ENCODE measurements at regions not wholly inside any gene's neighbourhood (a gene's known extent, or its start where the extent isn't known, plus 50 kb on each side); places are given as distances from the start of the nearest gene placed in this dataset.
"Not testable (repeated sequence)": the region's sequence is repeated elsewhere in the genome, so short reads cannot be mapped to it uniquely, and the experiment has no call there.

- Histone ChIP-seq H3K27me3 (ENCODE audit: control insufficient read depth in 1 of 2, insufficient read depth in 2 of 2, low read length in 2 of 2) (no peaks in the 10 kb centered on the region), H3K4me3 (ENCODE audit: low read depth in 1 of 2, low read length in 2 of 2) (no peak overlapping the region), H3K27ac (ENCODE audit: low read depth, low read length) (no peak overlapping the region), H3K9ac (ENCODE audit: low read depth in 1 of 2, low read length in 2 of 2) (no peak overlapping the region), H3K9me3 (ENCODE audit: control insufficient read depth in 1 of 2, low read length in 2 of 2) (no peaks in the 10 kb centered on the region), H3K4me1 (ENCODE audit: control insufficient read depth in 1 of 2, insufficient read depth in 2 of 2, low read length in 2 of 2) (no peaks in the 10 kb centered on the region), H3K36me3 (ENCODE audit: control insufficient read depth in 1 of 2, insufficient read depth in 2 of 2, low read length in 2 of 2) (no peaks in the 10 kb centered on the region)
These were observed 276.8 kb downstream of the TSN start for GRCh38 chr2:122032264-122032645.

GRCh38 chr2:122033778-122034177 is 278.3 kb downstream of the TSN start:
- no peak overlapping the region for H3K27ac ChIP-seq (ENCODE audit: low read depth, low read length)
- no peaks in the 10 kb centered on the region for H3K9me3 ChIP-seq (ENCODE audit: control insufficient read depth in 1 of 2, low read length in 2 of 2)
- H3K36me3 ChIP-seq (ENCODE audit: control insufficient read depth in 1 of 2, insufficient read depth in 2 of 2, low read length in 2 of 2) = no peaks in the 10 kb centered on the region
- no peak overlapping the region for H3K4me3 ChIP-seq (ENCODE audit: low read depth in 1 of 2, low read length in 2 of 2)
- no peaks in the 10 kb centered on the region for H3K27me3 ChIP-seq (ENCODE audit: control insufficient read depth in 1 of 2, insufficient read depth in 2 of 2, low read length in 2 of 2)
- no peak overlapping the region for H3K9ac ChIP-seq (ENCODE audit: low read depth in 1 of 2, low read length in 2 of 2)
- no peaks in the 10 kb centered on the region for H3K4me1 ChIP-seq (ENCODE audit: control insufficient read depth in 1 of 2, insufficient read depth in 2 of 2, low read length in 2 of 2)

- no peak overlapping the region for H3K9ac ChIP-seq (ENCODE audit: low read depth in 1 of 2, low read length in 2 of 2)
- H3K27me3 ChIP-seq (ENCODE audit: control insufficient read depth in 1 of 2, insufficient read depth in 2 of 2, low read length in 2 of 2) = no peaks in the 10 kb centered on the region
- no peaks in the 10 kb centered on the region for H3K9me3 ChIP-seq (ENCODE audit: control insufficient read depth in 1 of 2, low read length in 2 of 2)
- no peak overlapping the region for H3K27ac ChIP-seq (ENCODE audit: low read depth, low read length)
- no peak overlapping the region for H3K4me3 ChIP-seq (ENCODE audit: low read depth in 1 of 2, low read length in 2 of 2)
- no peaks in the 10 kb centered on the region for H3K4me1 ChIP-seq (ENCODE audit: control insufficient read depth in 1 of 2, insufficient read depth in 2 of 2, low read length in 2 of 2)
- no peaks in the 10 kb centered on the region for H3K36me3 ChIP-seq (ENCODE audit: control insufficient read depth in 1 of 2, insufficient read depth in 2 of 2, low read length in 2 of 2)
These were observed 278.9 kb downstream of the TSN start for GRCh38 chr2:122034344-122034743.

- H3K27me3 ChIP-seq (ENCODE audit: control insufficient read depth in 1 of 2, insufficient read depth in 2 of 2, low read length in 2 of 2) = no peaks in the 10 kb centered on the region
- no peaks in the 10 kb centered on the region for H3K9me3 ChIP-seq (ENCODE audit: control insufficient read depth in 1 of 2, low read length in 2 of 2)
- H3K9ac ChIP-seq (ENCODE audit: low read depth in 1 of 2, low read length in 2 of 2) = no peak overlapping the region
- no peak overlapping the region for H3K4me3 ChIP-seq (ENCODE audit: low read depth in 1 of 2, low read length in 2 of 2)
- H3K4me1 ChIP-seq (ENCODE audit: control insufficient read depth in 1 of 2, insufficient read depth in 2 of 2, low read length in 2 of 2) = no peaks in the 10 kb centered on the region
- H3K36me3 ChIP-seq (ENCODE audit: control insufficient read depth in 1 of 2, insufficient read depth in 2 of 2, low read length in 2 of 2) = no peaks in the 10 kb centered on the region
- H3K27ac ChIP-seq (ENCODE audit: low read depth, low read length) = no peak overlapping the region
These were observed 279.3 kb downstream of the TSN start for GRCh38 chr2:122034777-122035176.

GRCh38 chr2:122038816-122039215 is 283.4 kb downstream of the TSN start:
- H3K27ac ChIP-seq (ENCODE audit: low read depth, low read length); H3K27me3 ChIP-seq (ENCODE audit: control insufficient read depth in 1 of 2, insufficient read depth in 2 of 2, low read length in 2 of 2); H3K9me3 ChIP-seq (ENCODE audit: control insufficient read depth in 1 of 2, low read length in 2 of 2); H3K4me1 ChIP-seq (ENCODE audit: control insufficient read depth in 1 of 2, insufficient read depth in 2 of 2, low read length in 2 of 2); H3K4me3 ChIP-seq (ENCODE audit: low read depth in 1 of 2, low read length in 2 of 2); H3K9ac ChIP-seq (ENCODE audit: low read depth in 1 of 2, low read length in 2 of 2); H3K36me3 ChIP-seq (ENCODE audit: control insufficient read depth in 1 of 2, insufficient read depth in 2 of 2, low read length in 2 of 2): not testable (repeated sequence)

- Histone ChIP-seq H3K9ac (ENCODE audit: low read depth in 1 of 2, low read length in 2 of 2) (no peak overlapping the region), H3K27me3 (ENCODE audit: control insufficient read depth in 1 of 2, insufficient read depth in 2 of 2, low read length in 2 of 2) (no peaks in the 10 kb centered on the region), H3K4me3 (ENCODE audit: low read depth in 1 of 2, low read length in 2 of 2) (no peak overlapping the region), H3K36me3 (ENCODE audit: control insufficient read depth in 1 of 2, insufficient read depth in 2 of 2, low read length in 2 of 2) (no peaks in the 10 kb centered on the region), H3K4me1 (ENCODE audit: control insufficient read depth in 1 of 2, insufficient read depth in 2 of 2, low read length in 2 of 2) (no peaks in the 10 kb centered on the region), H3K9me3 (ENCODE audit: control insufficient read depth in 1 of 2, low read length in 2 of 2) (no peaks in the 10 kb centered on the region), H3K27ac (ENCODE audit: low read depth, low read length) (no peak overlapping the region)
These were observed 286.0 kb downstream of the TSN start for GRCh38 chr2:122041455-122041854.

- not testable (repeated sequence) for H3K27me3 ChIP-seq (ENCODE audit: control insufficient read depth in 1 of 2, insufficient read depth in 2 of 2, low read length in 2 of 2); H3K36me3 ChIP-seq (ENCODE audit: control insufficient read depth in 1 of 2, insufficient read depth in 2 of 2, low read length in 2 of 2); H3K4me3 ChIP-seq (ENCODE audit: low read depth in 1 of 2, low read length in 2 of 2); H3K9me3 ChIP-seq (ENCODE audit: control insufficient read depth in 1 of 2, low read length in 2 of 2); H3K4me1 ChIP-seq (ENCODE audit: control insufficient read depth in 1 of 2, insufficient read depth in 2 of 2, low read length in 2 of 2); H3K27ac ChIP-seq (ENCODE audit: low read depth, low read length); H3K9ac ChIP-seq (ENCODE audit: low read depth in 1 of 2, low read length in 2 of 2)
These were observed 296.2 kb downstream of the TSN start for GRCh38 chr2:122051659-122052058.

- Histone ChIP-seq H3K9ac (ENCODE audit: low read depth in 1 of 2, low read length in 2 of 2) (no peak overlapping the region), H3K36me3 (ENCODE audit: control insufficient read depth in 1 of 2, insufficient read depth in 2 of 2, low read length in 2 of 2) (no peaks in the 10 kb centered on the region), H3K27ac (ENCODE audit: low read depth, low read length) (no peak overlapping the region), H3K9me3 (ENCODE audit: control insufficient read depth in 1 of 2, low read length in 2 of 2) (no peaks in the 10 kb centered on the region), H3K4me3 (ENCODE audit: low read depth in 1 of 2, low read length in 2 of 2) (no peak overlapping the region), H3K4me1 (ENCODE audit: control insufficient read depth in 1 of 2, insufficient read depth in 2 of 2, low read length in 2 of 2) (no peaks in the 10 kb centered on the region), H3K27me3 (ENCODE audit: control insufficient read depth in 1 of 2, insufficient read depth in 2 of 2, low read length in 2 of 2) (no peaks in the 10 kb centered on the region)
These were observed 300.1 kb downstream of the TSN start for GRCh38 chr2:122055521-122055931.

GRCh38 chr2:122056853-122057252 is 301.4 kb downstream of the TSN start:
- no peak overlapping the region for H3K9ac ChIP-seq (ENCODE audit: low read depth in 1 of 2, low read length in 2 of 2)
- H3K27ac ChIP-seq (ENCODE audit: low read depth, low read length) = no peak overlapping the region
- H3K9me3 ChIP-seq (ENCODE audit: control insufficient read depth in 1 of 2, low read length in 2 of 2) = no peaks in the 10 kb centered on the region
- no peaks in the 10 kb centered on the region for H3K27me3 ChIP-seq (ENCODE audit: control insufficient read depth in 1 of 2, insufficient read depth in 2 of 2, low read length in 2 of 2)
- no peaks in the 10 kb centered on the region for H3K36me3 ChIP-seq (ENCODE audit: control insufficient read depth in 1 of 2, insufficient read depth in 2 of 2, low read length in 2 of 2)
- H3K4me3 ChIP-seq (ENCODE audit: low read depth in 1 of 2, low read length in 2 of 2) = no peak overlapping the region
- no peaks in the 10 kb centered on the region for H3K4me1 ChIP-seq (ENCODE audit: control insufficient read depth in 1 of 2, insufficient read depth in 2 of 2, low read length in 2 of 2)

GRCh38 chr2:122061206-122061605 is 305.8 kb downstream of the TSN start:
- Histone ChIP-seq H3K4me3 (ENCODE audit: low read depth in 1 of 2, low read length in 2 of 2) (no peak overlapping the region), H3K9ac (ENCODE audit: low read depth in 1 of 2, low read length in 2 of 2) (no peak overlapping the region), H3K36me3 (ENCODE audit: control insufficient read depth in 1 of 2, insufficient read depth in 2 of 2, low read length in 2 of 2) (no peaks in the 10 kb centered on the region), H3K4me1 (ENCODE audit: control insufficient read depth in 1 of 2, insufficient read depth in 2 of 2, low read length in 2 of 2) (no peaks in the 10 kb centered on the region), H3K27ac (ENCODE audit: low read depth, low read length) (no peak overlapping the region), H3K27me3 (ENCODE audit: control insufficient read depth in 1 of 2, insufficient read depth in 2 of 2, low read length in 2 of 2) (no peaks in the 10 kb centered on the region), H3K9me3 (ENCODE audit: control insufficient read depth in 1 of 2, low read length in 2 of 2) (no peaks in the 10 kb centered on the region)

GRCh38 chr2:122061831-122062230 is 306.4 kb downstream of the TSN start:
- no peak overlapping the region for H3K9ac ChIP-seq (ENCODE audit: low read depth in 1 of 2, low read length in 2 of 2)
- no peaks in the 10 kb centered on the region for H3K9me3 ChIP-seq (ENCODE audit: control insufficient read depth in 1 of 2, low read length in 2 of 2)
- H3K27me3 ChIP-seq (ENCODE audit: control insufficient read depth in 1 of 2, insufficient read depth in 2 of 2, low read length in 2 of 2) = no peaks in the 10 kb centered on the region
- H3K4me1 ChIP-seq (ENCODE audit: control insufficient read depth in 1 of 2, insufficient read depth in 2 of 2, low read length in 2 of 2) = no peaks in the 10 kb centered on the region
- H3K4me3 ChIP-seq (ENCODE audit: low read depth in 1 of 2, low read length in 2 of 2) = no peak overlapping the region
- H3K36me3 ChIP-seq (ENCODE audit: control insufficient read depth in 1 of 2, insufficient read depth in 2 of 2, low read length in 2 of 2) = no peaks in the 10 kb centered on the region
- no peak overlapping the region for H3K27ac ChIP-seq (ENCODE audit: low read depth, low read length)

Measured in duodenal mucosa (tissue), 2 donors.